HG02610 (cell line): ENCODE measurements at regions not wholly inside any gene's neighbourhood (a gene's known extent, or its start where the extent isn't known, plus 50 kb on each side); places are given as distances from the start of the nearest gene placed in this dataset.

Experiments used
- ATAC-seq: cut with Tn5 transposase; IDR thresholded peaks from one replicate; pipeline ENCODE4 v1.9.1; 2021; ENCODE audit warnings: mild to moderate bottlenecking, moderate library complexity; ENCODE audit not compliant: unreplicated experiment

- ATAC-seq = peak; percentile 60
Measured at GRCh38 chr9:90259311-90260246, 383.0 kb downstream of the DIRAS2 start.

- ATAC-seq = no peak
Measured at GRCh38 chr9:90261698-90262097, 380.9 kb downstream of the DIRAS2 start.

DNA sequence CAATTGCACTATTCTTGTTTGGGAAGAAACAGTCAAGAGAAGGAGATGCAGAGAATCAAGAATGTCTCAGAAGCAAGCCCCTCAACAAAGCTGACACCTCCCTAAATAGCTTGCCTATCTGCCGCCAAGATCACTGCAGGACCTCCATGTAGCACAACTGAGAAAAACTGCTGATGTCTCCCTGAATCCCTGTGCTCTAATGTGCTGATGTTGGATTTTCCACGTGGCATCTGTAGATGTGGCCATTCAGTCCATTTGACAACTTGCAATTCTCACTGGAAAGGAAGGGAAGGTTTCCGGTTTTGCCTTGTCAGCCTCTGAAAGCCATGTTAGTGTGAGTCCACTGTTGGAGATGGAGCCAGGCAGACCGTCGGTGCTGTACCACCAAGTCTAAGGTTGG, 374.0 kb downstream of the DIRAS2 start:
- ATAC-seq = no peak

DNA sequence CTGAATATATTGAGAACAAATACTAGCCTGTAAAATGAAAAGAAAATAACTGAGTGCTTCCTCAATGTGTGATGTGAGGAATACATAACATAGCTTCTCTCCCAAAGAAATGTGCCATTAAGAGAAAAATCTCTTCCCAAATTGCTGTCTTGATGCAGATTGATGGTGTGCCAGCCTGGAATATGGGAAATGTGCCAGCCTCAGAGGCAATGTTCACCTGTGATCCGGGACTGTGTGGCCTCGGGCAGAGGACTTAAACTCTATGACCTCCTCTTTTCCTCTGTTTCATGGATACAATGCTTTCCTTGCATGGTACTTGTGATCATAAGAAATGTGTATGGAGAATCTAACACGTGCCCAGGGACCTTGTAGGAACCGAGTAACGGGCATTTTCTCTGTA, 370.9 kb downstream of the DIRAS2 start:
- ATAC-seq = no peak

DNA sequence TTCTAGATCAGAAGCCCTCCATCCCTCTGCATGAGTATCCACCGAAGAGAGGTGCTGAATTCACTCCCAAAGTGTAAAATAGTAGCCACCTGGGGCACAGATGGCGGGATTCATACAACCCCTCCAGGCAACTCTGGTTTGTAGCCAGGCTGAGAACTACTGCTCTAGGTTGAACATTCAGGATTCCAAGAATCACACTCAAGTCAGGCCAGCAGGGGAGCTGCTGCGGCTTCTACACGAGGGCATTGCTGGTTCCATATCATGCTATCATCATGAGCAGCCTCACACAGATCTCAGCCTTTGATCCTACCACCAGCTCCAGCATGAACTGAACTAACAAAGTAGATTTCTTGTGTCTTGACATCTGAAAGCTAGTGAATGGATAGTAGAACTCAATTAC, 367.9 kb downstream of the DIRAS2 start:
- no peak for ATAC-seq

- no peak for ATAC-seq
Measured at GRCh38 chr9:90285946-90286345, 356.7 kb downstream of the DIRAS2 start.

- ATAC-seq = peak; percentile 96
Measured at GRCh38 chr9:90287567-90288274, 354.9 kb downstream of the DIRAS2 start.

DNA sequence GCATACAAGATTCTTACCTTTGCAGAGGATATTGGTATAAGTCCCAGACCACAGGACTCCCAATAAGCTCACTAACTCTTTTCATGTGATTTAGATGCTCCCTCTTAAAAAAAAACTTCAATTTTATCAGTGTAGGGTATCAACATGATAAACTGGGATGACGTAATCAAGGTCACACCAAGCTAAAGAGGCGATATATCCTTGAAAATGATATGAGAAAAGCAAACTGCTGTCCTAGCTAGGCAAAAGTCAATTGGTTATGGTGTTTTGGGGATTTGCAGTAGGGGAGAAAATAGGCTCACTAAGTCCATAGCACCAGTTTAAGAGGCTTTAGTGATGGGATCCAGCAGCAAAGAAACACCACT, 354.4 kb downstream of the DIRAS2 start:
- ATAC-seq = no peak

DNA sequence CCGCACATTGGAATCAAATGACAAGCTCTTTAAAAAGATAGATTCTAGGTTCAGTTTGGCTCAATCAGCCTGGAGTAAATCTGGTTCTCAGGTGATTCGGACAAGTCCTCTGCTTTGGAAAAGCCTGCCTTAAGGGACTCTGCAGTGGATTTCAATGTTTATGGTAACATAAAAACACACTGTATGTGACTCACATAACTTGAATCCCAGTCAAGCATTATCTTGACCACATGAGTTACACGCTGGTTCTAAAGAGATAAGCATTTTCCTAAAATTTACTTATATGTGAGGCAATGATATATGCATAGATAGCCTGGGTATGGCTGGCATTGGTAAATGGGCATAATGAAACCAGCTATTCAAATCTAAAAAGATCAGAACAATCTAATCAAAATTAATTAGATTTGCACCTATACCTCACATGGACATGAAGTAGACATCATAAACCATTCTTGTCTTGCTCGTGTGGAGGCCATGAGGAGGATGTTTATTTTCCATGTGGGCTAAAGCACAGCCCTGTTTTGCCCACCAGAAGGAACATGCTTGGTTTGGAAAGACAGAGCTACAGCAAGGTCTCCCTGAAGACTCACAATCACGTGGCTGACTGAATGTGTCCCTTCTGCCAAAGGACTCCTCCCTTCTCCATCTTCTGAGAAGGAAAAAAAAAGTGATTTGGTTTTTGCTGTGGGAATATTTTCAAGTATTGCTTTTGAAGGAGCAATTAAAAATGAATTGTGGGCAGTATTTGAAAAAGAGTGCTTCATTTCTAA, 351.7 kb downstream of the DIRAS2 start:
- ATAC-seq = no peak

DNA sequence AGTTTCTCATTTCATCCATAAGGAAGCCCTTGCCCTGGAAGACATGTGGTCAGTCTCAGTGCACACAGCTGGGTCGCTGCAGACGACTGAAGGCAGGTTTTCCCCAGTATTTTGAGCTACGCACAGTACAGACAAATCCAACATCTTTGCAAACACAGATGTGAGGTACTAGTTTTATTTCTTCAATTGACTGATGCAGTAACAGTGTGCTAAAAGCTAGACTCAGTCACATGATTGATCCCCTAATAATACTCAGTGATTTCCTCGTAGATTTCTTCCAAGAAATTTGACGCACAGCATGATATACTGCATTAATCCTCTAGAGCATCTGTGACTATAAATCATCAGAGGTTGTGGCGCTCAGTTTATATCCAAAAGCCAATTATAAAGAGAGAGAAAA, 346.1 kb downstream of the DIRAS2 start:
- ATAC-seq = no peak

DNA sequence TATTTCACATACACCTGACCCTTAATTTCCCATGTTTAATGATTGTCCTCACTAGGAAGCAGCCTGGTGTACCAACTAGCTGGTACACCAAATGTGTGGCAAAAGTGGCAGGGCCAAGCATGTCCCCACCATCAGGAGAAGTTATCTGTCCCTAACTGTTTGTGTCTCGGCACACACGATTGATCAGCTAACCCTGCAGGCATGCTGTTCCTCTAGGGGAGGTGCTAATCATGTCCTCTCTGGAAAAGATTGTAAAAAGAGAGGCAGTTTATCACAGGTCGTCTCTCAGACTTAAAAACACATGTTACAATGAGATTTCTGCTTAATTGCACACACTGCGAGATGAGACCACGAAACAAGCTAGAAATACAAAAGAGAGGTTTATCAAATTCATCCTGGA, 342.7 kb downstream of the DIRAS2 start:
- ATAC-seq = no peak

- no peak for ATAC-seq
Measured at GRCh38 chr9:90300611-90301276, 341.9 kb downstream of the DIRAS2 start.

DNA sequence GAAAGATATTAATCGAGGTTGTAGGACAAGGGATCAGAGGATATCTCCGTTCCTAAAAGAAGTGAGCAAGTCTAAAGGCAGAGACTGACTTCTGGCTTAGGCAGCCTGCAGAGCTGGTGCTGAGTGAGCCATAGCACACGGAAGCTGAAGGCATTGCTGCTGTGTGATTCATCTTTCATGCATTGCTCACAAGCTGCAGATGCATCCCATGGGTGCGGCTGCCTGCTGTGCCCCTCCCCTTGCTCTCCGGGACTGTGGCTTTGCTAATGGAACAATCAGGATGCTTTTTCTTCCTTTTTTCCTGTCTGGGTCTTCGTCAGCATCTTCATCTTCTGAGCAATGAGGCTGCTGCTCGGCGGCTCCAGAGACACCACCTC, 341.4 kb downstream of the DIRAS2 start:
- ATAC-seq = no peak

- no peak for ATAC-seq
Measured at GRCh38 chr9:90303655-90304054, 339.0 kb downstream of the DIRAS2 start.

DNA sequence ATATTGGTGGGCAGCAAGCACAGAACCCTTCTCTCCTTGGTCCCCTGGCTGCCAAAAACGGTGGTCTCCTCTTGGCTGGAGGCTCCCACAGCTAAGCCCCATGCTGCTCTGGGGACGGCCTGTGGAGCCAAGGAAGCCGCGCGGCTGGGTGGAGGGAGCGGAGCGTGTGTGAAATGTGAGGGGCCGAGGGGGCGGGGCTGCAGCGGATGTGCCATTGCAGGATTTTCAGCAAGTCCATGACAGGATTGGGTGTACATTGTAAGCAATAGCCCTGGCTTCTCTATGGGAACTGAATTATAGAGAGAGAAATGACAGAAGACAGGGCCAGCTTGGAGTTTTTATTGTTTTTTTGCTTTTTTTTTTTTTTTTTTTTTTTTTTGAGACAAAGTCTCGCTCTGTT, 336.5 kb downstream of the DIRAS2 start:
- no peak for ATAC-seq

- no peak for ATAC-seq
Measured at GRCh38 chr9:90307167-90307833, 335.3 kb downstream of the DIRAS2 start.

DNA sequence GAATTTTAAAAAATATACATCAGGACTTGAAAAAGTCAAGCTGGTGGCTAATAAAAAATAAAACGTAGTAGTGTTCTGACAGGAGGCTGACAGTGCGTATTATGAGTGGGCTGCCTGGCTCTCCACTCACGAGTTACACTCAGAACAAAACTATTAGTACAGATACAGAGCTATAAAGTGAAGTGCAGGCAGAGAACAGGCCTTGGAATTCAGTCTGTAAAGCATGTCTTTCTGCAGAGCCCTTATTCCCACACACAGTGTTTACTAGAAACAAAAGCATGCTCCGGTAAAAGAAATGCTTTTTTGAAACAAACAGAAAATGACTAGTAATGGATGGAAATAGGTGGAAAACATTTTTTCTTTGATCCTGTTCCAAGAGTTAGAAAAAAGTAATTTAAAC, 334.7 kb downstream of the DIRAS2 start:
- ATAC-seq = no peak

GRCh38 chr9:90308691-90309090, 333.9 kb downstream of the DIRAS2 start:
- ATAC-seq = no peak

- no peak for ATAC-seq
Measured at GRCh38 chr9:90309809-90310520, 332.7 kb downstream of the DIRAS2 start.

DNA sequence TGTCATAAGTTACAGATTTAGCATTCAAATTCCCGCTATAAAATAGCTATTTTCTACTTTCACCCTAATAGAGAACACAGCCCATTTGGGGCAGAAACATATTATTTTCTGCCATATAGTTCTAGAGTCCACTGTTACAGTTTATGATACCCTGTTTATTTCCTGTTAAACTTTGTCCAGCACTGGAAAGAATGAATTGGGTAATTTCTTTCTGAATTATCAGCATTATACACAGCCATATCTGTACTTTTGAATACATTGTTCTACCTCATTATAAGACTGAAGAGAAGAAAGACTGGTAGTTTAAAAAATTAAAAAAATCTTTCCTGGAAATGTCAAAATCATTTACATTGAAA, 332.1 kb downstream of the DIRAS2 start:
- no peak for ATAC-seq
